ENCODE measurements at regions not wholly inside any gene's neighbourhood (a gene's known extent, or its start where the extent isn't known, plus 50 kb on each side); places are given as distances from the start of the nearest gene placed in this dataset.

DNA sequence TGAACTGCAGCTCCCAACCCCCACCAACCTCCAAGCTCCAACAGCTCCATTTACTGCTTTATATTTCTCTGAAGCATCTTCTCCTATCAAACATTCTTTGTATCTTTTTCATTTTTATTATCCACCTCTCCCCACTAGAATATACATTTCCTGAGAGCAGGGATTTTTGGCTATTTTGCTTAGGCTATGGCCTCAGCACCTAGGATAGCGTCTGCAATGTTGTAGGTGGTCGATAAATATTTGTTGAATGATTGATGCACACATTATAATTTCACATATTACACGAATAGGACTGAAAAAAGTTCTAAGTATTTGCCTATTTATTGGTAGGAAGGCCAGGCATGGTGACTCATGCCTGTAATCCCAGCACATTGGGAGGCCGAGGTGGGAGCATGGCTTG, 658.7 kb upstream of the DIPK2B start:
- intact Hi-C loops (cut with micrococcal nuclease; ENCODE audit: unreplicated experiment): no loop called here
- CTCF ChIA-PET (ENCODE audit: low intra/inter-chr PET ratio, low total read pairs): no interaction called here
- TF ChIP-seq, protein P1, sequence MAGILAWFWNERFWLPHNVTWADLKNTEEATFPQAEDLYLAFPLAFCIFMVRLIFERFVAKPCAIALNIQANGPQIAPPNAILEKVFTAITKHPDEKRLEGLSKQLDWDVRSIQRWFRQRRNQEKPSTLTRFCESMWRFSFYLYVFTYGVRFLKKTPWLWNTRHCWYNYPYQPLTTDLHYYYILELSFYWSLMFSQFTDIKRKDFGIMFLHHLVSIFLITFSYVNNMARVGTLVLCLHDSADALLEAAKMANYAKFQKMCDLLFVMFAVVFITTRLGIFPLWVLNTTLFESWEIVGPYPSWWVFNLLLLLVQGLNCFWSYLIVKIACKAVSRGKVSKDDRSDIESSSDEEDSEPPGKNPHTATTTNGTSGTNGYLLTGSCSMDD (CRISPR knock-in tag; IDR thresholded peaks at IDR 0.05): no peak
- TF ChIP-seq ETV6 (CRISPR knock-in tag; conservative IDR thresholded peaks at IDR 0.05): no peak
- TF ChIP-seq, protein P2, sequence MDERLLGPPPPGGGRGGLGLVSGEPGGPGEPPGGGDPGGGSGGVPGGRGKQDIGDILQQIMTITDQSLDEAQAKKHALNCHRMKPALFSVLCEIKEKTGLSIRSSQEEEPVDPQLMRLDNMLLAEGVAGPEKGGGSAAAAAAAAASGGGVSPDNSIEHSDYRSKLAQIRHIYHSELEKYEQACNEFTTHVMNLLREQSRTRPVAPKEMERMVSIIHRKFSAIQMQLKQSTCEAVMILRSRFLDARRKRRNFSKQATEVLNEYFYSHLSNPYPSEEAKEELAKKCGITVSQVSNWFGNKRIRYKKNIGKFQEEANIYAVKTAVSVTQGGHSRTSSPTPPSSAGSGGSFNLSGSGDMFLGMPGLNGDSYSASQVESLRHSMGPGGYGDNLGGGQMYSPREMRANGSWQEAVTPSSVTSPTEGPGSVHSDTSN (CRISPR knock-in tag; IDR thresholded peaks at IDR 0.05): no peak
- TF ChIP-seq, protein P3, sequence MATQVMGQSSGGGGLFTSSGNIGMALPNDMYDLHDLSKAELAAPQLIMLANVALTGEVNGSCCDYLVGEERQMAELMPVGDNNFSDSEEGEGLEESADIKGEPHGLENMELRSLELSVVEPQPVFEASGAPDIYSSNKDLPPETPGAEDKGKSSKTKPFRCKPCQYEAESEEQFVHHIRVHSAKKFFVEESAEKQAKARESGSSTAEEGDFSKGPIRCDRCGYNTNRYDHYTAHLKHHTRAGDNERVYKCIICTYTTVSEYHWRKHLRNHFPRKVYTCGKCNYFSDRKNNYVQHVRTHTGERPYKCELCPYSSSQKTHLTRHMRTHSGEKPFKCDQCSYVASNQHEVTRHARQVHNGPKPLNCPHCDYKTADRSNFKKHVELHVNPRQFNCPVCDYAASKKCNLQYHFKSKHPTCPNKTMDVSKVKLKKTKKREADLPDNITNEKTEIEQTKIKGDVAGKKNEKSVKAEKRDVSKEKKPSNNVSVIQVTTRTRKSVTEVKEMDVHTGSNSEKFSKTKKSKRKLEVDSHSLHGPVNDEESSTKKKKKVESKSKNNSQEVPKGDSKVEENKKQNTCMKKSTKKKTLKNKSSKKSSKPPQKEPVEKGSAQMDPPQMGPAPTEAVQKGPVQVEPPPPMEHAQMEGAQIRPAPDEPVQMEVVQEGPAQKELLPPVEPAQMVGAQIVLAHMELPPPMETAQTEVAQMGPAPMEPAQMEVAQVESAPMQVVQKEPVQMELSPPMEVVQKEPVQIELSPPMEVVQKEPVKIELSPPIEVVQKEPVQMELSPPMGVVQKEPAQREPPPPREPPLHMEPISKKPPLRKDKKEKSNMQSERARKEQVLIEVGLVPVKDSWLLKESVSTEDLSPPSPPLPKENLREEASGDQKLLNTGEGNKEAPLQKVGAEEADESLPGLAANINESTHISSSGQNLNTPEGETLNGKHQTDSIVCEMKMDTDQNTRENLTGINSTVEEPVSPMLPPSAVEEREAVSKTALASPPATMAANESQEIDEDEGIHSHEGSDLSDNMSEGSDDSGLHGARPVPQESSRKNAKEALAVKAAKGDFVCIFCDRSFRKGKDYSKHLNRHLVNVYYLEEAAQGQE (IDR thresholded peaks at IDR 0.05; ENCODE audit: borderline replicate concordance in 1 of 2, low read depth in 1 of 2, low read length in 2 of 2): peak in 1 of 2 experiments; percentile 66; a peak in 2 of 4 replicates
- FAIRE-seq (no peak), DNase-seq (ENCODE audit: low spot score) (no peak), ATAC-seq (no peak)
- no peaks in the 10 kb centered on the region for H4K20me1 ChIP-seq (ENCODE audit: insufficient read depth, low read length)
- H3K27ac ChIP-seq (ENCODE audit: extremely low read length, insufficient read depth, low read length): no peak overlapping the region
- H3K79me2 ChIP-seq (ENCODE audit: insufficient read depth, low read length): no peaks in the 10 kb centered on the region
- H2AFZ ChIP-seq (ENCODE audit: low read length): no peak overlapping the region
- no TSS peak for BruUV-seq (replicated peaks)
- in situ Hi-C loops (cut with HindIII; ENCODE audit: extremely low pct_ligation_motif_present, low pct_unique_long_range_greater_than_20kb): no loop called here
- H3K9ac ChIP-seq (ENCODE audit: insufficient read depth, low read depth, low read length): no peak overlapping the region
- POLR2A ChIA-PET: no interaction called here
- no peaks in the 10 kb centered on the region for H3K9me3 ChIP-seq (ENCODE audit: low read length)
- no peak overlapping the region for H3K4me2 ChIP-seq (ENCODE audit: low read depth, low read length)
- no peaks in the 10 kb centered on the region for H3K4me1 ChIP-seq (ENCODE audit: insufficient read depth, low read length)
- no peaks in the 10 kb centered on the region for H3K27me3 ChIP-seq (ENCODE audit: control insufficient read depth in 1 of 2, insufficient read depth in 2 of 2, low read length in 2 of 2)
- H3K4me3 ChIP-seq (replicated peaks in 1 of 3; ENCODE audit: insufficient read depth in 1 of 3, low read depth in 2 of 3, low read length in 3 of 3): no peak overlapping the region
- 0% methylated on average over 4 of the region's 4 CpGs for WGBS (ENCODE audit: low lambda C conversion rate)
- no peaks in the 10 kb centered on the region for H3K36me3 ChIP-seq (replicated peaks in 1 of 2; ENCODE audit: control insufficient read depth in 1 of 2, insufficient read depth in 2 of 2, low read length in 2 of 2)
